IPS DF 6.9 (cell line): ENCODE measurements at regions not wholly inside any gene's neighbourhood (a gene's known extent, or its start where the extent isn't known, plus 50 kb on each side); places are given as distances from the start of the nearest gene placed in this dataset.
A peak's percentile ranks its signal among the peaks of the same experiment; 100 is the strongest.
"Not testable (repeated sequence)": the region's sequence is repeated elsewhere in the genome, so short reads cannot be mapped to it uniquely, and the experiment has no call there.

Experiments used
- DNase-seq: peaks from one replicate; pipeline ENCODE4 v3.0.0-alpha.2; 2013; ENCODE audit warnings: low read depth, low spot score
- H3K27ac ChIP-seq: one replicate; pipeline ENCODE4 v1.5.1; 2013; ENCODE audit warnings: low read length, control low read depth
- H3K27me3 ChIP-seq: 2 replicates; pipeline ENCODE4 v1.6.1; 2013; ENCODE audit warnings: mild to moderate bottlenecking, low read length; ENCODE audit not compliant: control insufficient read depth, insufficient read depth
- H3K36me3 ChIP-seq: 2 replicates; pipeline ENCODE4 v1.6.1; 2013; ENCODE audit warnings: low read length; ENCODE audit not compliant: control insufficient read depth, insufficient read depth
- H3K4me1 ChIP-seq: 2 replicates; pipeline ENCODE4 v1.6.1; 2013; ENCODE audit warnings: low read length; ENCODE audit not compliant: control insufficient read depth, insufficient read depth
- H3K4me3 ChIP-seq: 2 replicates; pipeline ENCODE4 v1.5.1; 2013; ENCODE audit warnings: mild to moderate bottlenecking, low read length
- H3K9me3 ChIP-seq: 2 replicates; pipeline ENCODE4 v1.6.1; 2013; ENCODE audit warnings: low read length, inconsistent platforms; ENCODE audit not compliant: control insufficient read depth, insufficient read depth
- WGBS: extraction: QIAGEN DNeasy Blood & Tissue Kit; methylation state at CpG from one replicate; pipeline ENCODE4 v1.1.7; 2013; ENCODE audit warnings: mixed read lengths, missing lambda C conversion rate; ENCODE audit not compliant: insufficient read length, insufficient coverage; 5-methylcytosine and 5-hydroxymethylcytosine counted together

DNA sequence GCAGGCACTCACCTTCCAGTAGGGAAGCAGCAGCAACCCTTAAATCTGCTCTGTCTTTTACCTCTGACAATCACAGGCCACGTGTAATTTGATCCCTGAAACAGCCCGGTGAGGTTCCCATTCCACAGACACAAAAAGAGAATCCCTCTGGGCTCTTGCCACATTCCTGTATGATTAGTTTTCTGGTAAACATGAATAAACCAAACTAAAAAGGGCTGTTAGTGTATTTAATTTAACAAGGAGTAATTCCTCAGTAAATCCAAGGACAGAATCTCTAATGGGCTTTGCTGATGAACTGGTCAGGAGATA, 186.9 kb downstream of the FAM43A start:
- Histone ChIP-seq H3K4me1 (peaks cover 2% of the 10 kb centered on the region; the same call in 1 of the 2 replicates), H3K9me3 (no peaks in the 10 kb centered on the region), H3K27ac (no peak overlapping the region), H3K4me3 (no peak overlapping the region), H3K36me3 (no peaks in the 10 kb centered on the region), H3K27me3 (no peaks in the 10 kb centered on the region)
- peak; percentile 20 for DNase-seq
- WGBS = no CpG with 5 or more reads among the region's 2 CpGs

GRCh38 chr3:194873474-194873873, 187.8 kb downstream of the FAM43A start:
- H3K4me1 ChIP-seq, DNase-seq, H3K27ac ChIP-seq, H3K4me3 ChIP-seq, H3K36me3 ChIP-seq, H3K27me3 ChIP-seq, H3K9me3 ChIP-seq: not testable (repeated sequence)
- WGBS = no CpG with 5 or more reads among the region's 10 CpGs

DNA sequence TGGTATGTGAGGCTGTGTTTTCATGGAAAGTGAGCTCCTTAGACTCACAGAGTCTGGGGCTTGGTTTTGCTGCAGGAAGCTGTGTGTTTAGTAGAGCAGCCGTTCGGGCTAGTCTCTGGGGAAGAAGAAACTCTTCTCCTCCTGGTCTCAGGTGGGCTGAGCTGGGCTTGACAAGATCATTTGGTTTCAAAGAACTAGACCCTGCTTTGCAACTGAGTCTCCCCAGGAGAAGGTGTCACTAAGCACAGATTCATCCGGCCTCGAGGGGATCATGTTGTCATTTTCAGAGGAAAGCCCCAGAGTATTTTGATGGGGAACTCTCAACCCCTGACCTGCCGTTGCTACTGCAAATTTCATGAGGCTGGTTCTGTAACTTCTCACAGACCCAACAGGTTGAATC, 188.5 kb downstream of the FAM43A start:
- WGBS = no CpG with 5 or more reads among the region's 5 CpGs
- Histone ChIP-seq H3K27me3 (no peaks in the 10 kb centered on the region), H3K4me3 (no peak overlapping the region), H3K36me3 (no peaks in the 10 kb centered on the region), H3K9me3 (no peaks in the 10 kb centered on the region), H3K27ac (no peak overlapping the region), H3K4me1 (peaks cover 2% of the 10 kb centered on the region; the same call in 1 of the 2 replicates)
- no peak for DNase-seq

- H3K4me1 ChIP-seq = peaks cover 2% of the 10 kb centered on the region; the same call in 1 of the 2 replicates
Observed at GRCh38 chr3:194874783-194875182, 189.1 kb downstream of the FAM43A start.

GRCh38 chr3:194875581-194876402, 190.1 kb downstream of the FAM43A start:
- no CpG with 5 or more reads among the region's 20 CpGs for WGBS
- H3K27ac ChIP-seq = no peak overlapping the region
- H3K36me3 ChIP-seq = no peaks in the 10 kb centered on the region
- peaks cover 2% of the 10 kb centered on the region; the same call in 1 of the 2 replicates for H3K4me1 ChIP-seq
- no peaks in the 10 kb centered on the region for H3K9me3 ChIP-seq
- no peak for DNase-seq
- no peaks in the 10 kb centered on the region for H3K27me3 ChIP-seq
- H3K4me3 ChIP-seq = no peak overlapping the region

More at GRCh38 chr3:194874783-194875182, 189.1 kb downstream of the FAM43A start:
- Histone ChIP-seq H3K27me3 (no peaks in the 10 kb centered on the region), H3K4me3 (no peak overlapping the region), H3K36me3 (no peaks in the 10 kb centered on the region), H3K9me3 (no peaks in the 10 kb centered on the region), H3K27ac (no peak overlapping the region)
- no peak for DNase-seq
- no CpG with 5 or more reads among the region's 9 CpGs for WGBS

- no peaks in the 10 kb centered on the region for H3K9me3 ChIP-seq
- WGBS = no CpG with 5 or more reads among the region's 12 CpGs
- DNase-seq = no peak
- H3K27me3 ChIP-seq = no peaks in the 10 kb centered on the region
- no peaks in the 10 kb centered on the region for H3K36me3 ChIP-seq
- peaks cover 2% of the 10 kb centered on the region; the same call in 1 of the 2 replicates for H3K4me1 ChIP-seq
- H3K27ac ChIP-seq = no peak overlapping the region
- no peak overlapping the region for H3K4me3 ChIP-seq
Observed at GRCh38 chr3:194876403-194877095, 190.9 kb downstream of the FAM43A start.

- no CpG with 5 or more reads among the region's 24 CpGs for WGBS
- DNase-seq = no peak
- Histone ChIP-seq H3K27ac (no peak overlapping the region), H3K27me3 (no peaks in the 10 kb centered on the region), H3K4me1 (no peaks in the 10 kb centered on the region), H3K9me3 (no peaks in the 10 kb centered on the region), H3K4me3 (no peak overlapping the region), H3K36me3 (no peaks in the 10 kb centered on the region)
Observed at GRCh38 chr3:194877291-194878119, 191.8 kb downstream of the FAM43A start.

- Histone ChIP-seq H3K27ac (no peak overlapping the region), H3K4me1 (no peaks in the 10 kb centered on the region), H3K9me3 (no peaks in the 10 kb centered on the region), H3K36me3 (no peaks in the 10 kb centered on the region), H3K27me3 (no peaks in the 10 kb centered on the region), H3K4me3 (no peak overlapping the region)
- 100% methylated on average over 4 of the region's 12 CpGs for WGBS
- DNase-seq = no peak
Observed at GRCh38 chr3:194879126-194879877, 193.6 kb downstream of the FAM43A start.

- WGBS = no CpG with 5 or more reads among the region's 12 CpGs
- Histone ChIP-seq H3K4me1 (no peaks in the 10 kb centered on the region), H3K4me3 (no peak overlapping the region), H3K27ac (no peak overlapping the region), H3K36me3 (no peaks in the 10 kb centered on the region), H3K9me3 (no peaks in the 10 kb centered on the region), H3K27me3 (no peaks in the 10 kb centered on the region)
- no peak for DNase-seq
Observed at GRCh38 chr3:194879991-194880939, 194.6 kb downstream of the FAM43A start.
